GM19438 (cell line): ENCODE measurements at regions not wholly inside any gene's neighbourhood (a gene's known extent, or its start where the extent isn't known, plus 50 kb on each side); places are given as distances from the start of the nearest gene placed in this dataset.

Experiments used
- ATAC-seq: cut with Tn5 transposase; IDR thresholded peaks from one replicate; pipeline ENCODE4 v1.9.1; 2021; ENCODE audit warnings: low read depth; ENCODE audit not compliant: unreplicated experiment

- ATAC-seq = no peak
These were observed 269.4 kb downstream of the UACA start for GRCh38 chr15:70493787-70494516.

GRCh38 chr15:70493376-70493775 lies 270.0 kb downstream of the UACA start:
- no peak for ATAC-seq

- ATAC-seq = peak; percentile 47
These were observed 270.8 kb downstream of the UACA start for GRCh38 chr15:70492240-70493177.

GRCh38 chr15:70491641-70492040 lies 271.7 kb downstream of the UACA start:
- ATAC-seq = no peak

- no peak for ATAC-seq
These were observed 272.1 kb downstream of the UACA start for GRCh38 chr15:70491201-70491621.

GRCh38 chr15:70490838-70491155 lies 272.6 kb downstream of the UACA start:
- ATAC-seq = no peak

- ATAC-seq = no peak
These were observed 273.1 kb downstream of the UACA start for GRCh38 chr15:70490148-70490837.

- ATAC-seq = no peak
These were observed 274.2 kb downstream of the UACA start for GRCh38 chr15:70488941-70489848.

GRCh38 chr15:70488002-70488605 lies 275.3 kb downstream of the UACA start:
- no peak for ATAC-seq

- no peak for ATAC-seq
These were observed 276.0 kb downstream of the UACA start for GRCh38 chr15:70487387-70487740.

- ATAC-seq = peak; percentile 54
These were observed 276.6 kb downstream of the UACA start for GRCh38 chr15:70486451-70487386.

- no peak for ATAC-seq
These were observed 277.3 kb downstream of the UACA start for GRCh38 chr15:70486012-70486411.

- ATAC-seq = no peak
These were observed 278.4 kb downstream of the UACA start for GRCh38 chr15:70484993-70485392.

GRCh38 chr15:70483513-70483912 lies 279.8 kb downstream of the UACA start:
- no peak for ATAC-seq

- no peak for ATAC-seq
These were observed 283.0 kb downstream of the UACA start for GRCh38 chr15:70480196-70480856.

GRCh38 chr15:70479785-70480184 lies 283.6 kb downstream of the UACA start:
- ATAC-seq = no peak

GRCh38 chr15:70479056-70479455 lies 284.3 kb downstream of the UACA start:
- no peak for ATAC-seq

GRCh38 chr15:70478251-70478990 lies 284.9 kb downstream of the UACA start:
- peak; percentile 54 for ATAC-seq
